ENCODE measurements at regions not wholly inside any gene's neighbourhood (a gene's known extent, or its start where the extent isn't known, plus 50 kb on each side); places are given as distances from the start of the nearest gene placed in this dataset.

DNA sequence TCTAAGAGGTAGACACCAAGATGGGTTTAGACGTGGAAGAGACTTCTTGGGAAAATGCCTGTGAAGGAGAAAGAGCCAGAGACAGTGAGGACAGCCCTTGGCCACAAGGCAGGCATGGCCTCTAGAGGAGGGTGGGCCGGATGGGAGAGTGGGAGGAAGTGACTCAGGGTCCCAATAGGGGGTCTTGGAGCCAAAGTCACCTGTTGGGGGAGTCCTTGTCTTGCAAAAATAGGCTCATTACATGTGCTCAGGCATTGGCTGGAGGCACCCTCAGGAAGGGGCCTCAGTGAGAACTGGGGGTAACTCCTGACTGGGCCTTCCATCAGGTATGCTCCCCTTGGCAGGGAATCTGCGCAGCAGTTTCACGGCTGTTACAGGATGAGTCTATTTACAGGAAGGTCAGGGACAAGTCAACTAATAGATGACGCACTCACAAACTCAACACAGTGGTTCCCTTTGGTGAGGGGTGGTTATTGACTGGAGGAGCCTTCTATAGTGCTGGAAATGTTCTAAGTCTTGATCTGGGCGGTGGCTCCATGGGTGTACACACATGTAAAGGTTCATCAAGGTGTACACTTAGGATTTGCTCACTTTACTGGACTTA lies 259.6 kb downstream of the XXYLT1 start:
- TF ChIP-seq, protein P1, sequence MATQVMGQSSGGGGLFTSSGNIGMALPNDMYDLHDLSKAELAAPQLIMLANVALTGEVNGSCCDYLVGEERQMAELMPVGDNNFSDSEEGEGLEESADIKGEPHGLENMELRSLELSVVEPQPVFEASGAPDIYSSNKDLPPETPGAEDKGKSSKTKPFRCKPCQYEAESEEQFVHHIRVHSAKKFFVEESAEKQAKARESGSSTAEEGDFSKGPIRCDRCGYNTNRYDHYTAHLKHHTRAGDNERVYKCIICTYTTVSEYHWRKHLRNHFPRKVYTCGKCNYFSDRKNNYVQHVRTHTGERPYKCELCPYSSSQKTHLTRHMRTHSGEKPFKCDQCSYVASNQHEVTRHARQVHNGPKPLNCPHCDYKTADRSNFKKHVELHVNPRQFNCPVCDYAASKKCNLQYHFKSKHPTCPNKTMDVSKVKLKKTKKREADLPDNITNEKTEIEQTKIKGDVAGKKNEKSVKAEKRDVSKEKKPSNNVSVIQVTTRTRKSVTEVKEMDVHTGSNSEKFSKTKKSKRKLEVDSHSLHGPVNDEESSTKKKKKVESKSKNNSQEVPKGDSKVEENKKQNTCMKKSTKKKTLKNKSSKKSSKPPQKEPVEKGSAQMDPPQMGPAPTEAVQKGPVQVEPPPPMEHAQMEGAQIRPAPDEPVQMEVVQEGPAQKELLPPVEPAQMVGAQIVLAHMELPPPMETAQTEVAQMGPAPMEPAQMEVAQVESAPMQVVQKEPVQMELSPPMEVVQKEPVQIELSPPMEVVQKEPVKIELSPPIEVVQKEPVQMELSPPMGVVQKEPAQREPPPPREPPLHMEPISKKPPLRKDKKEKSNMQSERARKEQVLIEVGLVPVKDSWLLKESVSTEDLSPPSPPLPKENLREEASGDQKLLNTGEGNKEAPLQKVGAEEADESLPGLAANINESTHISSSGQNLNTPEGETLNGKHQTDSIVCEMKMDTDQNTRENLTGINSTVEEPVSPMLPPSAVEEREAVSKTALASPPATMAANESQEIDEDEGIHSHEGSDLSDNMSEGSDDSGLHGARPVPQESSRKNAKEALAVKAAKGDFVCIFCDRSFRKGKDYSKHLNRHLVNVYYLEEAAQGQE (IDR thresholded peaks at IDR 0.05; ENCODE audit: insufficient read depth in 1 of 2, low read depth in 2 of 2, low read length in 2 of 2), result no peak
- no peak for TF ChIP-seq POLR2AphosphoS5 (IDR thresholded peaks at IDR 0.05; ENCODE audit: low read depth, low read length)
- TF ChIP-seq TAF1 (IDR thresholded peaks at IDR 0.05; ENCODE audit: borderline replicate concordance, insufficient read depth, low read length), result no peak
- no peak for TF ChIP-seq FOXP2 (optimal IDR thresholded peaks at IDR 0.05; ENCODE audit: borderline replicate concordance, extremely low read depth, extremely low read length, insufficient read depth)

All from PFSK-1 (cell line).